OCI-LY1 (cell line): ENCODE measurements at regions not wholly inside any gene's neighbourhood (a gene's known extent, or its start where the extent isn't known, plus 50 kb on each side); places are given as distances from the start of the nearest gene placed in this dataset.

Source experiments
- CTCF ChIP-seq: fragments of 200-600 bp; sonication (generic), shearing (Covaris generic); IDR thresholded peaks from 2 replicates; pipeline ENCODE4 v1.5.1; 2017; ENCODE audit warnings: mild to moderate bottlenecking, antibody characterized with exemption, low read length, moderate library complexity, mixed read lengths
- EZH2 ChIP-seq: fragments of 200-600 bp; sonication (generic), shearing (Covaris generic); IDR thresholded peaks from 2 replicates; pipeline ENCODE4 v1.8.0; 2017; ENCODE audit warnings: borderline replicate concordance, mixed run types, mild to moderate bottlenecking, antibody characterized with exemption, low read length, moderate library complexity, mixed read lengths

GRCh38 chr1:228887101-228887500 is 151.8 kb downstream of the RHOU start:
- TF ChIP-seq CTCF = no peak
- TF ChIP-seq EZH2 = no peak
